Non-pigmented ciliary epithelial cell (primary cell): ENCODE measurements at regions not wholly inside any gene's neighbourhood (a gene's known extent, or its start where the extent isn't known, plus 50 kb on each side); places are given as distances from the start of the nearest gene placed in this dataset.
A peak's percentile ranks its signal among the peaks of the same experiment; 100 is the strongest.
"Not testable (repeated sequence)": the region's sequence is repeated elsewhere in the genome, so short reads cannot be mapped to it uniquely, and the experiment has no call there.

Experiments
- DNase-seq: peaks from one replicate; pipeline ENCODE4 v3.0.0-alpha.2; 2010; ENCODE audit warnings: low read depth

DNA sequence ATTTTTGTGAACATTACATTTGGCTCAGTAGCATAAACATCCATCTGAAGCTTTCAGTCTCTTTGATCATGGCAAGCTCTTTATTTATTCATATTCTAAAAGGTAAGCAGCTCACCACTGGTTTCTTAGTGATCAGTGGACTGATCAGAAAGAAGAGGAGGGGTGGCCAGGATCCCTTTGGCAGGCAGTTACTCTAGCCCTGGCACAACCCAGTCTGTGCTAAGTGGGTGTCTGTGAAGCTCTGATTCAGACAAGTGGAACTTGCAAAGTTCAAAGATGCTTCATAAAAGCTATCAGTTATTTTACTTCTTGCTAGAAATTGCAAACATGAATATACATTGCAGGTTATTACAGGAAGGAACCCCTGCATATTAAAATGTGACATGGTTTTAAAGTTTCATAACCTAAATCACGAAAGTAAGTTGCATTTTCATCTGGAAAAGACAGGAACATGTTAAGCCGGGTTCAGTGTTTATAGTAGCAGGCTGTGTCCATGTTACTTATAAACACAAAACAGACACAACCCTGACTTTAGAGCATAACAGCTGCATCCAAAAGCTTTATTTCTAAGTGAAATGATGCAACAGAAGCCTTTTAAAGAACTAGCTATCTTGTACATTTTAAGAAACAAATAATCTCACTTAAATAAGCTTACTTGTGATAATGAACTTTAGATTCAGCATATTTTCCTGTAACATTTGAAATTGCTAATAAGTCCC is 785.3 kb downstream of the MCTP2 start:
- DNase-seq = no peak

DNA sequence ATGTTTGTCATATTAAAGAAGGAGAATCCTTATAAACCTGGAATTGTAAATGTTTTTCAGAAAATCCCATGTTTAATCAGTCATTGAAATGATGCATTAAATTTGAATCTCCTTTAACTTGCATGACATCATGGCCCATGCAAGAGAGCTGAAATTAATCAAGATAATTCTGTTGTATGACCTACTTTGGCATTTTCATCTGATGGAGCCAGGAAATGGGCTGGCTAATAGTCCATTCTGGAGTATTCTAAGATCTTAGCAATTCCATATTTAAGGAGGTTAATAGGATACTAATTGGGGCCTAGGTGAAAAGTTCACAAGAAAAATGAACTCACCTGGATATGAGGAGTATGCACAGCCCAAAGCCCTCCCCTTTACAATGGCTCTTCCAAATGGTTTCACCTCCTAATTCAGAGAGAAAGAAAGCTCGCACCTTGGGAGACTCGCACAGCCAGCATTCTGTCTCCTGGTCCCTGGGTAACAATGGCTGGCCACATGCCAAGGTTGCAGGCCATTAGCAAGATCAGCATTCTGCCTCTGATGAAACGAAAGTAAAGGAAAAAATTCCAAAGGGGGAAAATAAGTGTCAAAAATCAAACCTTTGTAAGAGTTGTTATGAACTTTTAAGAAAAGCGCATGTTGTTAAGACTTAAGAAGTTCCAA is 786.4 kb downstream of the MCTP2 start:
- DNase-seq = no peak

DNA sequence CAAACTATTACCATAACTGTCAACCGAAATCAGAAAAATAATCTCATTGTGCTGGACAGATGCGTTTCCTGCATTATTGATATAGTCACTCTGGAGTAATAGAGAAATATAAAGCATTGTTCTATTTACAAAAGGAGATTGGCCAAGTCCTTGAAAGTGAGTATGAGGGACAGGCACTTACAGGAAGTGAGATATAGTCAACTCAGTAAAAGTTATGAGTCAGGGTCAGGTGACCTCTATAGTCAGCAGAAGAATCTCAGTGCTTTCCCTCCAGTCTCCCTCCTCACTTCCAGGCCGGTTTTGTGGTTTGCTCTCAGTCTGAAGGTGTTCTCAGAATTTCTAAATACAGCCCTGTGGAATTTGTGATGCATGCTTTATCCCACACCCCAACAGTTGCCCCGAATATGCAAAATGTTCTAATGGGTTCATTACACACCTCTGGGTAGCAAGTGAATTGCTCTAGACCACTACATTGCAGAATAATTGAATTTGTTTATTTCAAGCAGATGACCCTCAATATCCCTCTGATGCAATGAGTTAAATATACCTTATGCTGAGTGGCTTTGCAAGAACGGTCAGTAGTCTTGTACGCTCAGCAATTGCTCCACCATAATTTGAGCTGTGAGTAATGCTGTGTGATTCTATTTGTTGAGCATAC is 787.7 kb downstream of the MCTP2 start:
- peak; percentile 78 for DNase-seq

DNA sequence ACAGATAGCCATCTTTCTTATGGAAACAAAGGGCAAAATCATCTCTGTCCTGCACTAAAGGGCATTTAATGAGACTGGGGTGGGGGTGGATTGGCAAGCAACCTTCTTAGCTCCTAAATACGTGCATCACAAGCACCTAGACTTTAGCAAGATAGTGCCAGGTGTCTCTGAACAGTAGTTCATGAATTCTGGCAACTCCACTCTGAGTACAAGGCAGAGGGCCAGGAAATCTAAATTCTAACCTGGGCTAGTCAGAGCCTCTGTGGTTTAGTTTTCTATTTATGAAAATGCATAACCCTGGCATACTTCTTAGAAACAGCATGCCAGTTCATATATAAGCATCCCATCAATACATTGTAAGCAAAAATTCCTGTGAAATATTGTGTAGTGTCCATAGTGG is 788.5 kb downstream of the MCTP2 start:
- DNase-seq = no peak

DNA sequence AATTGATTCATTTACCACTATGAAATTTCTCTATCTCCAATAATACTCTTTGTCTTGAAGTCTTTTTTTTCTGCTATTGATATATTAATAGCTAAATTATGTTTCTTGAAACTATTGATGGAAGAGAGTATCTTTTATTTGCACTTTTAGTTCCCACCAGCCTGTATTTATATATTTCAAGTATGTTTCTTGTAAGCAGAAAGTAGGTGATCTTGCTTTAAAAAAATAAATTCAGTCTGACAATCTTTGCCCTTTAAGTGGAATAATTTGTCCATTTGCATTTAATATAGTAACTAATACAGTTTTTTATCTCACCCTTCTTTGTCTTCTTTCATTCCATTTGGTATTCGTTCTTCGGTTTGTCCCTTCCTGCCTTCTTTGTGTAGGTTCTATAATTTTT is 790.5 kb downstream of the MCTP2 start:
- no peak for DNase-seq

DNA sequence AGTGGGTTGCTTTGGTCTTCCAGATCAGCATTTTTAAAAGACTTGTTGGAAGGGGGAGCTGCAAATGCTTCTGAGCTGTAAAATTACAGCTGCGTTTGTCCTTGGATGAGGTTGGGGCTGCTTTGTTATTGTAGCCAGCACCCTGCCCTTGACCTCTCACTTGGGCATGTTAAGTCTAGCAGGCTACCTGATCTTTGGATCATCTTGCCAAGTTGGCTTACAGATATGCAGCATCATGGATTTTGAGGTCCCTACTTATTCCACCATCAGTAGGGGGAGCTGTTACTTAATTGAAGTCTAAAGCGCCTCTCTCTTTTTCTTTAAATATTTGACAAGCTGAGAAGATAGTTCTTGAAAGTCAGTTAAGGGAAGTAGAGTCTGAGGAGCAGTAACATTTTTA is 793.0 kb downstream of the MCTP2 start:
- DNase-seq = no peak

DNA sequence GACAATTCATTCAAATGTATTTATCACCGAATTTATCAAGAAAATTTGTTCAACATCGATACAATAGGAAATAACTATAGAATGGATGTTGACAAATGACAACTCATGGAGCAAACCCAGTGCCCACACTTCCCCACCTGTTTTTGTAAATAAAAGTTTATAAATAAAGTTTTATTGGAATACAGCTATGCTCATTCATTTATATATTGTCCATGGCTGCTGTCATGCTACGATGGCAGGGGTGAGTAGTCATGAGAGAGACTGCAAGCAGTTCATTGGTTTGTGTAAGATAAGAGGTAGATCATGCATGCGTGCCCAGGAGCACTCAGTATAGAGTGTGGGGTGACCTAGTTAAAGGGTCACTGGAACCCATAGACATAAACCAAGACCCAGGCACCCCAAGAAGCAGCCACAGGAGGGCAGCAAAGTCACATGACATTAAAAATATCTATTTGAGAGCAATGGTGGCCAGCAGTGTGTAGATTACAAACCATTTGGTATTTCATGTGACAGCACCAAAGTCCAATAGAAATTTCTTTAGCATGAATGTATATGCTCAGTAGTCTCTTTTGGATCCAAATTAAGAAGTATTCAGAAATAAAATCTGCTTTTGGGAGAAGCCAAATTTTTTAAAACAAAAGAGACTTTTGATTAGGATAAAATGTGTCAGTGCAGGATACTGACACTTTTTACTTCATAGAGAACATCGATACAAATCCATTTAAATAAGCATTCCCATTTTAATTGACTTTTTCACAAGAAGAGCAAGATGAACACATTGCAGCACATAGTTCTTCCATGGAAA is 794.8 kb downstream of the MCTP2 start:
- DNase-seq = peak; percentile 28

DNA sequence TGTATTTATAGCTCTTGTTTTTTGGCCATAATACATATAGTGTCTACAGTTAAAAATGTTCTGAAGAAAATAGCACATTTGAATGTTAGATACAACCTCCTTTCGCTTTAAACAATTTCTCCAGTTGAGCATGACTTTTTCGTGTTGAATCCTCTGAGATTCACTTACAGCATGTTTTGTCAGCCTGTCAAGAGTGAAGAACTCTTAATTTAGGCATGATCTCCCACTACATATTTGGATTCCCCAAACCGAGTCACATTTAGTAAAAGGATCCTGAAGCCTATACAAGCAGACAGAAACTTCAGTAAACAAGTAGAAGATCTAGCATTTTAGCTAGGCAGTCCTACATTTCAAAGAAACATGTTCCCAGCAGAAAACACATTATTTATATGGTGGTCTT is 796.6 kb downstream of the MCTP2 start:
- no peak for DNase-seq

DNA sequence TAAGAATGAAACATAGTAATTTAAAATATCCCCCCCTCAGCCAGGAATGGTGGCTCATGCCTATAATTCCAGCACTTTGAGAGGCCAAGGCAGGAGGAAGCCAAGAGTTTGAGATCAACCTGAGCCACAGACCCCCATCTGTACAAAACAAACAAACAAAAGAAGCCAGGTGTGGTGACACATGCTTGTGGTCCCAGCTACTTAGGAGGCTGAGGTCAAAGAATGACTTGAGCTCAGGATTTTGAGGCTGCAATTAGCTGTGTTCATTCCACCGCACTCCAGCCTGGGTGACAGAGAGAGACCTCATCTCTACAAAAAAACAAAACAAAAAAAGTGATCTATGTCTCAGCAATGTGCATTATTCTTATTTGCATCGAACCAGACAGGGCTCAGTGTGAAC is 800.8 kb downstream of the MCTP2 start:
- DNase-seq = peak; percentile 22

DNA sequence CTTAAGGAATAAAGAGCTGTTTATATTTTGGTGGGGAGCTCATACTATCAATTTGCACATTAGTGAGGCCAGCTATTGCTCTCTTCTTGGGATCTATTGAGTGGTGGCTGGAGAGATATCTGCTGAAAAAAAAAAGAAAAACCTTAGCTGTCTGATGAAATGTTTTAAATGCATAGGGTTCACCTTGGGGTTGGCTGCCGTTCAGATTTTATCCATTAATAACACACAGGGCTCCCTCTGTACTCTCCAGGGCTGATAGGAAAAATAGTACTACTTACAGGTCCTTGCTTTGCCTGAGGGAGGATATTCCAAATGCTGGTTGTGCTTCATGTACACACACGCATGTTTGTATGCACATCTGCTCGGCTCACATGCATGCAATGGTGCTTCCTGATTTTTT is 803.7 kb downstream of the MCTP2 start:
- no peak for DNase-seq

DNA sequence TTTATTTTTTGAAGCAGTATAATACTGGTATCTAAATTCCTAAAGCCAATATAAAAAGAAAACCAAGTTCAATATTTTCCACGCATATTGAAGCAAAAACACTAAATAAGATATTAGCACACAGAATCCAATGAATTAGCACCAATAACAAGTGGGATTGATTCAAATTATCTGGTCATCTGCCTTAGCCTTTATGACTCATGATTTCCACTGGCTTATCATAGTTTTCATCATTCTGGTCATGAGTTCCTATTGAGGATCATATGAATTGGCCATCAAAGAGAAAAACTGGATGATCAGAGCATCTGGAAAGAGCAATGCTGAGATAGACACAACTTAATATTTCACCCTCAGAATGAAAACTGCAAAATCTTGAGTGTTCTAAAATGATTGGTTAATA is 809.9 kb downstream of the MCTP2 start:
- DNase-seq = no peak

DNA sequence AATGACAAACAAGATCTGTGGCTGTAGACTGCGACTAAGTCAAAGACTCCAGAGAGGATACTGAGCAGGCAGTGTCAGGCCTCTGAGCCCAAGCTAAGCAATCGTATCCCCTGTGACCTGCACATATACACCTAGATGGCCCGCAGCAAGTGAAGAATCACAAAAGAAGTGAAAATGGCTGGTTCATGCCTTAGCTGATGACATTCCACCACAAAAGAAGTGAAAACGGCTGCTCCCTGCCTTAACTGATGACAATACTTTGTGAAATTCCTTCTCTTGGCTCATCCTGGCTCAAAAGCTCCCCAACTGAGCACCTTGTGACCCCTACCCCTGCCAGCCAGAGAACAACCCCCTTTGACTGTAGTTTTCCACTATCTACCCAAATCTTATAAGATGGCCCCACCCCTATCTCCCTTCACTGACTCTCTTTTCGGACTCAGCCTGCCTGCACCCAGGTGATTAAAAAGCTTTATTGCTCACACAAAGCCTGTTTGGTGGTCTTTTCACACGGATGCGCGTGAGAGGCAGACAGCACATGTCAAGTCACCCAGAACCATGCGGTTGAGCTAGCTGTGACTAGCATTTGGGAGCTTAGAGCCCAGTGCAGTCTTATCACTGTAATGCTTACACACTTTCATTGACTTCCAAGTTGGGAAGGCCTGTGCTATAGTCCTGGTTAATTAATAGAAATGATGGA is 812.0 kb downstream of the MCTP2 start:
- DNase-seq = not testable (repeated sequence)

DNA sequence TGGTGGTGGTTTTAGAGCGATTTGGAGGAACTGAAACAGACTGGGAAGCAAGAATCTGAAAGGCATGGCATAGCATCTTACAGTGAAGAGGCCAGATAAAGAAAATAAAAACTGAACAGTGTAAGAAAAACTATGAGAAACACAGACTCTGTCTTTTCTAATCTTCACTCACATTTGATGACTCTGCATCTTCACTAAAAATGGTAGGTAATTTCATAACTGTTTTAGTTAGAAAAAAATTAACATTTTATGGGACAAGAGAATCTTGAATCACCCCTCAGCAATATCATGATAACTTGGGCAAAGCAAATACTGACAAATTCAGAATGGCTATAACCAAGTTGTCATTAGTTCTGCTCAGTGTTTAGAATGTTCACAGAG is 812.6 kb downstream of the MCTP2 start:
- DNase-seq = no peak

DNA sequence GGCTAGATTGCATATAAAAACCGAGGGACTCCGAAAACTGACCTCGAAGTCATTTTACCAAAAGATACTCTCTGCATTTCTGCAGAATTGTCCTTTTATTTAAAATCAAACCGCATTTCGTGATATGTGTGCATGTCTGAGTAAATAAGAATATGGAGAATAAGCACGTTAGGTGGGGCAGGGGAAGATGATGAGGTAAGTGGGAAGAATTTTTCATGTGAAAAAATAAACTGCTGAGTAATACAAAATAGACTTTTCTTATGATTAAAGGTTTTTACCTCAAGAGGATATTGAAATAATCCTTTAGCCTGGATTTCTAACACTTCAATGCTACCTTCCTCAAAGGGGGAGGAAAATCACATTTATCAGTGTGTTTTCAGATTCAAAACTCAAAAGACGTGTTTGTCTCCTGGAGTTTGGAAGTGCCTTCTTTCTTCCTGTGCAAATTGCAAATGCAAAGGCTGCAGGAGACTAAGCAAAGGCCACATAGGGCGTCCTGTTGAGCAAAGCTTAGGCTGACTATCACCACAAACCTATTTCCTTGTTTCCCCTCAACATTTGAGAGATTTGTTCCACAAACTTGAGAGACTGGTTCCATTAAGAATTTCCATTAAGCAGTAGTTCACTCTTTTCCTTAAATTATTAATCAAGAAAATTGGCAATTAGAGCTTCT is 813.5 kb downstream of the MCTP2 start:
- no peak for DNase-seq

DNA sequence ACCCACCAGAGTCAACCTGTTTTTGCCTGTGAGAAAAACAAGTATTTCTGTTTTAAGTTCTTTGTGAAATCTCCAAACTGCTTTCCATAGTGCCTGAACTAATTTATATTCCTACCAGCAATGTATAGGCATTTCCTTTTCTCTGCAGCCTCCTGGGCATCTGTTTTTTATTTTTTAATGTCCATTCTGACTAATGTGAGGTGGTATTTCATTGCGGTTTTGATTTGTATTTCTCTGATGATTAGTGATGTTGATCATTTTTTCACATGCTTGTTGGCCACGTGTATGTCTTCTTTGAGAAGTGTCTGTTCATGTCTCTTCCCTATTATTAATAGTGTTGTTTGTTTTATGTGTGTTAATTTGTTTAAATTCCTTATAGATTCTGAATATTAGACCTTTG is 820.5 kb downstream of the MCTP2 start:
- DNase-seq = no peak

DNA sequence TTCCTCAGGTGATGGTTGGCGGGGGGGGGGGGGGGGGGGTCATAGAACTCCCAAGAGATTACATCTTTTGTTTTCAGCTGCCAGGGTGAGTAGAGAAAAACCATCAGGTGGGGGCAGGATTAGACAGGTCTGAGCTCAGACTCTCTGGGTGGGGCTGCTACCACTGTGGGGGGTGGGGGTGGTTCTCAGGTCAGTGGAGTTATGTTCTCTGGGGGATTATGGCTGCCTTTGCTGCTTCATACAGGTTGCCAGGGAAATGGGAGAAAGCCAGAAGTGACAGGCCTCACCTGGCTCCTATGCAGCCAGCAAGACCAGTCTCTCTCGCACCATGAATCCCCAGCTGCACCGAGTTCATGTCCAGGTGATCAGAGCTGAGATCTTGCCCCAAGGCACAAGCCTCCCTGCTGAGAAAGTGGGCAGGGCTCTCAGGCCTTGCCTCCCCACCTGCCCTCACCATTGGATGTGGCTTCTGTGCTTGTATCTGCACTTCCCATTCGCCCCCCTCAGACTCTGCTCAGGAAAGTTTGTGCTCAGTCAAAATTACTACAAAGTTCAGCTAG is 828.1 kb downstream of the MCTP2 start:
- DNase-seq = no peak

DNA sequence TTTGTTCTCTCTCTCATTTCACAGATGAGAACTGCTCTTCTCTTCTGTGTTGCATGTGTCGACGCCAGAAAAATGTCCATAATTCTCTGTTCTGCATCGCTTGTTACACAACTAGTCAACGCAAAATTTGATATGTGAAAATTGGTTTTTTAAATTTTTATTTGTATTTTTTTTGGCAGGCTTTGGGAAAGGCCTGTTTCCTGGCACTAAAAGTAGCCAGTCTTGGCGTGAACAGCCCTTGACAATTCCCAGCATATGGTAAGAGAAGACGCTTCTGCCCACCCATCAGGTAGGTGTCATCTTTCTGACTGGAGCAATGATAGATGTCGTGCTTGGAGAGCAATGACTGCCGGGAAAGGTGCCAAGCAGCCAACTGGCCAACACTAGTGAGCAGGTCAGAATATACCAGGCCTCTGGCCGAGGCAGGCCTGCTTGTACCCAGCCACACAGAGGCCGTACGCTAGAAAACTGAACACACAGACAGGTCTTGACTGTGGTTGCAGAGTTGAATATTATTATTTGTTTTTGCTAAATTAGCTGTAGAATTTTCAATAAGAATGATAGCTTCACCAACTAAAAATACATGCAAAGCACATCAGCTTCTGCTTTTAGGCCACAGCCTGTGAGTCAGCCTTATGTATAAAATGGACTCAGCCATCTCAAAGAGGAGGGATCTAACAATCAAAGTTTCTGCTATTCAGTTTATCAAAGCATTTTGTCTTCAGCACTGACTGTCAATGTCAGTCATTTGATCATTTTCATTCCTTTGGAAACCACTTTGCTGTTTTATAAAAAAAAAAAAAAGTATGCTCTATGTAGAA is 837.5 kb downstream of the MCTP2 start:
- no peak for DNase-seq

DNA sequence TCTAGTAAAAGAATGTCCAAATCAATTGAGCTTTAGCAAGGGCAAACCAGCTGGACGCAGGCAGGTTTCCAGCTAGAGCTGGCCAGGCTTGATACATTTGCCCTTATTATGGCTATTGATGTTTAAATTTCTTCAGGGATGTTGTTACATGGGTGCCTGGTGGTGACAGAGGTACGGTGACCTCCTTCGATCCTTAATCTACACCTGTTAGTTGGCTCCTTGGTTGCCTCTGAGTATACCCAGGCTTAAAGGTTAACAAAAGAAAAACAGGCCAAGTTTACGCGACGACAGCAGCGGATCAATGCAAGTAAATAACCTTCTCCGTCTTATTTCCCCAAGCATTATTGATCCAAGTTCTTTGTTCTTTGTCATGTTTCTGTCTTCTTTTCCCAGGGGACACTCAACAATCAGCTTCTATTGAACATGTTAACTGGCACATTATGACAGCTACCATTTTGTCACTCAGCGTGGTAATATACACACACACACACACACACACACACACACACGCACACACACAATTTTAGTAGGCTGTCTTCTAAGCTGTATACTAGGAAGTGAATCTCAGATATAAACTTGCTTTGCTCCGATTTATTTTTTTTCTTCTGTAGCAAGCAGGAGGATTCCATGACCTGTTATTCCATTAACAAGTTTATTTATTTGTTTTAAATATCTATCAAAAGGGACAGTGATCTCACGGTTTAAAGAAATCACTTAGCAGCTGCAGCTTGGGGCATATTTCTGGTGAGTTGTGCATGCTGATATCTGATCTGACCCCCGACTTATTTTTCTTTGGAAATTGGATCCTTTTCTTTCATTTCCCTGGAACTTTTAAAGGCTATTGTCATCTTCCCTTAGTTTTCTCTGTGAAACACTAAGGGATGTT is 844.7 kb downstream of the MCTP2 start:
- no peak for DNase-seq

DNA sequence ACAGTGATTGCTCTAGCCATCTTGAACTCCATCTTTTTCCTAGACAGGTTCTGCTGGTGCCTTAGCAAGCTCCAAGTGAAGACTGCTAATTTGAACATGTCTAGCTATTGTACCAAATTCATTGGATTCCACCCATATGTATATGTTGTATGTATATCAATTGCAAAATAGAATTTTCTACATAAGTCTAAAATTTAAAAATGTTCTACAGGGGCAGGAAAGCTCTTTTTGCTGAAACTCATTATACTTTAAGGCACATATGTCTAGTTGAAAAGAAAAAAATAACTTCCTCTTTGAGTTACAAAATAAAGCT is 845.3 kb downstream of the MCTP2 start:
- no peak for DNase-seq
